Activated T-helper 1 cell treated with anti-CD3 and anti-CD28 coated beads, Interleukin-12 subunit alpha, Interleukin-12 subunit beta, Interleukin-2, Interleukin-4 antibody, amounts not matched to agents 30 ng/mL and 10 ng/mL and 1 ng/mL, durations not matched to agents 14 hours and 24 hours and 36 hours (primary cell): ENCODE measurements at regions not wholly inside any gene's neighbourhood (a gene's known extent, or its start where the extent isn't known, plus 50 kb on each side); places are given as distances from the start of the nearest gene placed in this dataset.

Source experiments
- DNase-seq: peaks from one replicate; pipeline ENCODE4 v3.0.0; 2021; ENCODE audit warnings: low spot score
- H3K27ac Mint-ChIP-seq: one replicate; pipeline ENCODE4 v1.8.0; 2021; ENCODE audit warnings: mild to moderate bottlenecking, mixed read lengths
- H3K27me3 Mint-ChIP-seq: one replicate; pipeline ENCODE4 v1.8.0; 2022; ENCODE audit warnings: mild to moderate bottlenecking, moderate library complexity, mixed read lengths; ENCODE audit not compliant: insufficient read depth
- H3K36me3 Mint-ChIP-seq: one replicate; pipeline ENCODE4 v1.8.0; 2021; ENCODE audit warnings: low read depth, mixed read lengths
- H3K4me1 Mint-ChIP-seq: one replicate; pipeline ENCODE4 v1.8.0; 2021; ENCODE audit warnings: low read depth, mixed read lengths
- H3K4me3 Mint-ChIP-seq: one replicate; pipeline ENCODE4 v1.8.0; 2021; ENCODE audit warnings: mild to moderate bottlenecking, moderate library complexity, mixed read lengths
- H3K9me3 Mint-ChIP-seq: one replicate; pipeline ENCODE4 v1.8.0; 2021; ENCODE audit warnings: mixed read lengths
- intact Hi-C: fragments of 100-400 bp; cut with micrococcal nuclease; formaldehyde crosslinking; loops from one replicate; pipeline ENCODE4 v1.15.1; 2024

- H3K9me3 Mint-ChIP-seq = no peaks in the 10 kb centered on the region
- H3K27me3 Mint-ChIP-seq = no peaks in the 10 kb centered on the region
- H3K36me3 Mint-ChIP-seq = no peaks in the 10 kb centered on the region
- no peak overlapping the region for H3K27ac Mint-ChIP-seq
- DNase-seq = no peak
- no peaks in the 10 kb centered on the region for H3K4me1 Mint-ChIP-seq
- intact Hi-C loops = no loop called here
- no peak overlapping the region for H3K4me3 Mint-ChIP-seq
These were observed 363.6 kb downstream of the ZNF521 start for GRCh38 chr18:24988253-24988840.

GRCh38 chr18:24989760-24990593 lies 362.0 kb downstream of the ZNF521 start:
- H3K36me3 Mint-ChIP-seq = no peaks in the 10 kb centered on the region
- H3K9me3 Mint-ChIP-seq = no peaks in the 10 kb centered on the region
- intact Hi-C loops = no loop called here
- no peak for DNase-seq
- no peaks in the 10 kb centered on the region for H3K27me3 Mint-ChIP-seq
- no peaks in the 10 kb centered on the region for H3K4me1 Mint-ChIP-seq
- H3K27ac Mint-ChIP-seq = no peak overlapping the region
- no peak overlapping the region for H3K4me3 Mint-ChIP-seq

GRCh38 chr18:24990671-24991134 lies 361.3 kb downstream of the ZNF521 start:
- Mint-ChIP-seq H3K9me3 (no peaks in the 10 kb centered on the region), H3K4me3 (no peak overlapping the region), H3K27ac (no peak overlapping the region), H3K36me3 (no peaks in the 10 kb centered on the region), H3K27me3 (no peaks in the 10 kb centered on the region), H3K4me1 (no peaks in the 10 kb centered on the region)
- DNase-seq = no peak
- intact Hi-C loops = no loop called here

GRCh38 chr18:24991141-24992060 lies 360.6 kb downstream of the ZNF521 start:
- H3K4me3 Mint-ChIP-seq = no peak overlapping the region
- no peaks in the 10 kb centered on the region for H3K27me3 Mint-ChIP-seq
- no peaks in the 10 kb centered on the region for H3K9me3 Mint-ChIP-seq
- DNase-seq = no peak
- H3K27ac Mint-ChIP-seq = no peak overlapping the region
- intact Hi-C loops = no loop called here
- H3K36me3 Mint-ChIP-seq = no peaks in the 10 kb centered on the region
- no peaks in the 10 kb centered on the region for H3K4me1 Mint-ChIP-seq

- H3K4me1 Mint-ChIP-seq = no peaks in the 10 kb centered on the region
- DNase-seq = no peak
- H3K9me3 Mint-ChIP-seq = no peaks in the 10 kb centered on the region
- no peaks in the 10 kb centered on the region for H3K27me3 Mint-ChIP-seq
- H3K27ac Mint-ChIP-seq = no peak overlapping the region
- H3K36me3 Mint-ChIP-seq = no peaks in the 10 kb centered on the region
- no peak overlapping the region for H3K4me3 Mint-ChIP-seq
- intact Hi-C loops = no loop called here
These were observed 359.5 kb downstream of the ZNF521 start for GRCh38 chr18:24992491-24992890.

- no peaks in the 10 kb centered on the region for H3K4me1 Mint-ChIP-seq
- intact Hi-C loops = no loop called here
These were observed 358.3 kb downstream of the ZNF521 start for GRCh38 chr18:24993628-24994027.

GRCh38 chr18:24995056-24995455 lies 356.9 kb downstream of the ZNF521 start:
- peaks cover 7% of the 10 kb centered on the region for H3K9me3 Mint-ChIP-seq
- no peak for DNase-seq
- H3K36me3 Mint-ChIP-seq = no peaks in the 10 kb centered on the region
- H3K27ac Mint-ChIP-seq = no peak overlapping the region
- no peak overlapping the region for H3K4me3 Mint-ChIP-seq
- H3K27me3 Mint-ChIP-seq = no peaks in the 10 kb centered on the region
- H3K4me1 Mint-ChIP-seq = no peaks in the 10 kb centered on the region
- intact Hi-C loops = no loop called here

More at GRCh38 chr18:24993628-24994027, 358.3 kb downstream of the ZNF521 start:
- Mint-ChIP-seq H3K4me3 (no peak overlapping the region), H3K9me3 (no peaks in the 10 kb centered on the region), H3K27me3 (no peaks in the 10 kb centered on the region), H3K36me3 (no peaks in the 10 kb centered on the region), H3K27ac (no peak overlapping the region)
- DNase-seq = no peak

- no peaks in the 10 kb centered on the region for H3K36me3 Mint-ChIP-seq
- H3K27ac Mint-ChIP-seq = no peak overlapping the region
- H3K9me3 Mint-ChIP-seq = peaks cover 7% of the 10 kb centered on the region
- intact Hi-C loops = no loop called here
- H3K4me1 Mint-ChIP-seq = no peaks in the 10 kb centered on the region
- DNase-seq = no peak
- H3K27me3 Mint-ChIP-seq = no peaks in the 10 kb centered on the region
- no peak overlapping the region for H3K4me3 Mint-ChIP-seq
These were observed 356.2 kb downstream of the ZNF521 start for GRCh38 chr18:24995755-24996154.

- no peak for DNase-seq
- no peak overlapping the region for H3K27ac Mint-ChIP-seq
- no peaks in the 10 kb centered on the region for H3K36me3 Mint-ChIP-seq
- intact Hi-C loops = no loop called here
- H3K4me3 Mint-ChIP-seq = no peak overlapping the region
- peaks cover 7% of the 10 kb centered on the region for H3K9me3 Mint-ChIP-seq
- no peaks in the 10 kb centered on the region for H3K4me1 Mint-ChIP-seq
- no peaks in the 10 kb centered on the region for H3K27me3 Mint-ChIP-seq
These were observed 352.2 kb downstream of the ZNF521 start for GRCh38 chr18:24999650-25000267.

GRCh38 chr18:25001803-25002202 lies 350.2 kb downstream of the ZNF521 start:
- Mint-ChIP-seq H3K27me3 (no peaks in the 10 kb centered on the region), H3K4me1 (no peaks in the 10 kb centered on the region), H3K9me3 (peaks cover 7% of the 10 kb centered on the region), H3K36me3 (no peaks in the 10 kb centered on the region), H3K27ac (no peak overlapping the region), H3K4me3 (no peak overlapping the region)
- intact Hi-C loops = no loop called here
- no peak for DNase-seq

- Mint-ChIP-seq H3K9me3 (no peaks in the 10 kb centered on the region), H3K4me1 (no peaks in the 10 kb centered on the region), H3K27ac (no peak overlapping the region), H3K36me3 (no peaks in the 10 kb centered on the region), H3K27me3 (no peaks in the 10 kb centered on the region), H3K4me3 (no peak overlapping the region)
- intact Hi-C loops = no loop called here
- no peak for DNase-seq
These were observed 346.2 kb downstream of the ZNF521 start for GRCh38 chr18:25005541-25006403.
